ENCODE measurements at regions not wholly inside any gene's neighbourhood (a gene's known extent, or its start where the extent isn't known, plus 50 kb on each side); places are given as distances from the start of the nearest gene placed in this dataset.

- no peak for TF ChIP-seq BACH1 (IDR thresholded peaks at IDR 0.05; ENCODE audit: low read length)
Observed at GRCh38 chr3:14352002-14352627, 50.3 kb upstream of the SLC6A6 start (continued).

Data from H1 (cell line).